B cell (primary cell): ENCODE measurements at regions not wholly inside any gene's neighbourhood (a gene's known extent, or its start where the extent isn't known, plus 50 kb on each side); places are given as distances from the start of the nearest gene placed in this dataset.

ENCODE experiments used
- ATAC-seq: fragments of 200-7000 bp; cut with Tn5 transposase; one replicate; pipeline ENCODE4 v1.10.0; 2021; ENCODE audit warnings: low read depth, mild to moderate bottlenecking, moderate number of reproducible peaks, moderate library complexity
- CTCF ChIA-PET: fragments of 350-600 bp; sonication (Branson Sonifier 250); formaldehyde crosslinking; loops from one replicate; lab custom pipeline; 2021; ENCODE audit warnings: antibody characterized with exemption, inconsistent platforms; lab: Charles Lee
- POLR2A ChIA-PET: fragments of 350-600 bp; sonication (Branson Sonifier 250); formaldehyde crosslinking; loops from one replicate; lab custom pipeline; 2021; ENCODE audit warnings: antibody characterized with exemption; lab: Charles Lee
- DNase-seq: peaks from one replicate; pipeline ENCODE4 v3.0.0; 2013
- H2AFZ ChIP-seq: 2 replicates; pipeline ENCODE4 v1.6.1; 2012; ENCODE audit warnings: mild to moderate bottlenecking, low read depth, low read length; ENCODE audit not compliant: insufficient read depth, poor library complexity, severe bottlenecking
- H3K27ac ChIP-seq, 2 donors: 1 replicate in 1 of 2; 2 replicates in 1 of 2; pipeline ENCODE4 v1.5.1; 2012 to 2013; ENCODE audit warnings: low read length in 2 of 2, mild to moderate bottlenecking in 2 of 2, moderate library complexity in 1 of 2
- H3K27me3 ChIP-seq, 4 experiments: fragments of 200-600 bp in 1 of 4; sonication (generic) in 1 of 4; replicated peaks in 1 of 4; 1 replicate in 2 of 4; 2 replicates in 2 of 4; pipeline versions ENCODE4 v1.6.1 to v1.7.0; 2013 to 2016; ENCODE audit warnings: low read length in 3 of 4, mild to moderate bottlenecking in 2 of 4, mixed read lengths in 1 of 4, moderate library complexity in 1 of 4; ENCODE audit not compliant: insufficient read depth in 4 of 4, control insufficient read depth in 3 of 4; ENCODE audit errors: control extremely low read depth in 1 of 4
- H3K36me3 ChIP-seq, 2 experiments: replicated peaks in 1 of 2; 1 replicate in 1 of 2; 2 replicates in 1 of 2; pipeline versions ENCODE4 v1.6.1 to v1.7.1; 2013; ENCODE audit warnings: low read length in 1 of 2; ENCODE audit not compliant: insufficient read depth in 2 of 2, control insufficient read depth in 1 of 2; ENCODE audit errors: control extremely low read depth in 1 of 2, extremely low read depth in 1 of 2
- H3K4me1 ChIP-seq, 2 donors: fragments of 200-600 bp in 1 of 2; sonication (generic) in 1 of 2; 1 replicate in 1 of 2; 2 replicates in 1 of 2; pipeline versions ENCODE4 v1.5.1 to v1.6.1; 2013 to 2017; ENCODE audit warnings: low read length in 2 of 2; ENCODE audit not compliant: control insufficient read depth in 2 of 2, insufficient read depth in 2 of 2
- H3K4me2 ChIP-seq: replicated peaks from 2 replicates; pipeline ENCODE3; 2012; ENCODE audit warnings: mild to moderate bottlenecking, low read depth, low read length; ENCODE audit not compliant: poor library complexity, severe bottlenecking
- H3K4me3 ChIP-seq, 5 experiments: fragments of 200-600 bp in 1 of 5; sonication (generic) in 1 of 5; 1 replicate in 3 of 5; 2 replicates in 2 of 5; pipeline versions ENCODE4 v1.5.1 to v1.7.0; 2011 to 2016; ENCODE audit warnings: low read length in 4 of 5, mild to moderate bottlenecking in 4 of 5, low read depth in 2 of 5, control low read depth in 1 of 5, moderate library complexity in 1 of 5; ENCODE audit not compliant: insufficient read depth in 1 of 5; ENCODE audit errors: control extremely low read depth in 1 of 5, extremely low read depth in 1 of 5
- H3K79me2 ChIP-seq: fragments of 200-600 bp; sonication (generic); one replicate; pipeline ENCODE4 v1.6.0; 2016; ENCODE audit warnings: low read length; ENCODE audit not compliant: control insufficient read depth, insufficient read depth
- H3K9ac ChIP-seq: fragments of 200-600 bp; sonication (generic); 2 replicates; pipeline ENCODE4 v1.6.1; 2017; ENCODE audit warnings: mild to moderate bottlenecking, low read length, moderate library complexity
- H3K9me3 ChIP-seq, 3 donors: one replicate each; pipeline versions ENCODE4 v1.6.1 to v1.7.1; 2013; ENCODE audit warnings: low read length in 2 of 3; ENCODE audit not compliant: control insufficient read depth in 2 of 3, insufficient read depth in 1 of 3; ENCODE audit errors: control extremely low read depth in 1 of 3
- H4K20me1 ChIP-seq: 2 replicates; pipeline ENCODE4 v1.6.0; 2012; ENCODE audit warnings: mild to moderate bottlenecking, low read length; ENCODE audit not compliant: insufficient read depth, control insufficient read depth, poor library complexity, severe bottlenecking
- H3K27ac Mint-ChIP-seq: one replicate; pipeline ENCODE4 v1.8.0; 2021; ENCODE audit warnings: mixed read lengths
- H3K27me3 Mint-ChIP-seq: one replicate; pipeline ENCODE4 v1.8.0; 2021; ENCODE audit warnings: mixed read lengths
- H3K4me1 Mint-ChIP-seq: one replicate; pipeline ENCODE4 v1.8.0; 2021; ENCODE audit warnings: mixed read lengths
- H3K4me3 Mint-ChIP-seq: one replicate; pipeline ENCODE4 v1.8.0; 2021; ENCODE audit warnings: mixed read lengths
- H3K9me3 Mint-ChIP-seq: one replicate; pipeline ENCODE4 v1.8.0; 2022; ENCODE audit warnings: mixed read lengths; ENCODE audit not compliant: insufficient read depth
- CTCF ChIP-seq: fragments of 200-600 bp; IDR thresholded peaks from one replicate; pipeline ENCODE4 v1.8.0; 2022; ENCODE audit warnings: antibody characterized with exemption, mild to moderate bottlenecking
- EZH2 ChIP-seq: IDR thresholded peaks from 2 replicates; pipeline ENCODE4 v1.6.1; 2012; ENCODE audit warnings: borderline replicate concordance, low read depth, mild to moderate bottlenecking, moderate library complexity, low read length; ENCODE audit not compliant: insufficient read depth, poor library complexity, severe bottlenecking
- WGBS: methylation state at CpG from one replicate; pipeline ENCODE4 v1.1.5; 2013; ENCODE audit warnings: missing lambda C conversion rate; ENCODE audit not compliant: insufficient coverage; 5-methylcytosine and 5-hydroxymethylcytosine counted together
- intact Hi-C: fragments of 100-400 bp; cut with micrococcal nuclease; formaldehyde crosslinking; loops from one replicate; pipeline ENCODE4 v1.10.0; 2022

GRCh38 chr6:169890901-169891300 is 139.5 kb downstream of the ERMARD start:
- Histone ChIP-seq H3K4me2 (no peak overlapping the region), H4K20me1 (no peaks in the 10 kb centered on the region), H3K27ac (no peak overlapping the region), H3K27me3 (no peaks in the 10 kb centered on the region), H2AFZ (no peak overlapping the region), H3K36me3 (no peaks in the 10 kb centered on the region), H3K9me3 (peaks cover 0 to 38% (median 12%) of the 10 kb centered on the region in 3 donors), H3K79me2 (no peaks in the 10 kb centered on the region), H3K4me1 (no peaks in the 10 kb centered on the region), H3K4me3 (no peak overlapping the region), H3K9ac (no peak overlapping the region)
- Mint-ChIP-seq H3K4me3 (no peak overlapping the region), H3K27me3 (peaks cover 2% of the 10 kb centered on the region), H3K4me1 (no peaks in the 10 kb centered on the region), H3K27ac (no peak overlapping the region), H3K9me3 (peaks cover 4% of the 10 kb centered on the region)
- ATAC-seq (no peak), DNase-seq (no peak)
- POLR2A ChIA-PET: no interaction called here
- WGBS: 91% methylated on average over 7 of the region's 7 CpGs
- no peak for TF ChIP-seq CTCF
- TF ChIP-seq EZH2: no peak
- CTCF ChIA-PET: no interaction called here
- intact Hi-C loops: no loop called here

GRCh38 chr6:169890049-169890448 is 138.6 kb downstream of the ERMARD start:
- peaks cover 8% of the 10 kb centered on the region for H3K27me3 Mint-ChIP-seq
- Histone ChIP-seq H3K9me3 (peaks cover 0 to 38% (median 12%) of the 10 kb centered on the region in 3 donors), H3K79me2 (no peaks in the 10 kb centered on the region), H3K4me3 (no peak overlapping the region), H3K4me2 (no peak overlapping the region), H3K27ac (no peak overlapping the region), H3K4me1 (no peaks in the 10 kb centered on the region), H4K20me1 (no peaks in the 10 kb centered on the region), H3K27me3 (no peaks in the 10 kb centered on the region), H3K9ac (no peak overlapping the region), H2AFZ (no peak overlapping the region), H3K36me3 (no peaks in the 10 kb centered on the region)
- WGBS: 82% methylated on average over 7 of the region's 12 CpGs
- DNase-seq: no peak
- TF ChIP-seq CTCF: no peak
- no peak for TF ChIP-seq EZH2
- ChIA-PET POLR2A (no interaction called here), CTCF (no interaction called here)
- no peak for ATAC-seq
- peaks cover 4% of the 10 kb centered on the region for H3K9me3 Mint-ChIP-seq
- intact Hi-C loops: no loop called here
- H3K27ac Mint-ChIP-seq: no peak overlapping the region
- no peaks in the 10 kb centered on the region for H3K4me1 Mint-ChIP-seq
- no peak overlapping the region for H3K4me3 Mint-ChIP-seq
